HG02588 (cell line): ENCODE measurements at regions not wholly inside any gene's neighbourhood (a gene's known extent, or its start where the extent isn't known, plus 50 kb on each side); places are given as distances from the start of the nearest gene placed in this dataset.

Experiments
- ATAC-seq: cut with Tn5 transposase; IDR thresholded peaks from one replicate; pipeline ENCODE4 v1.9.1; 2021; ENCODE audit warnings: mild to moderate bottlenecking, moderate library complexity; ENCODE audit not compliant: unreplicated experiment

- ATAC-seq = no peak
Observed at GRCh38 chr5:30957591-30957990, 235.9 kb upstream of the CDH6 start.

GRCh38 chr5:30956251-30956650, 237.2 kb upstream of the CDH6 start:
- no peak for ATAC-seq

- ATAC-seq = no peak
Observed at GRCh38 chr5:30937070-30937469, 256.4 kb upstream of the CDH6 start.

- ATAC-seq = no peak
Observed at GRCh38 chr5:30933599-30933998, 259.9 kb upstream of the CDH6 start.

GRCh38 chr5:30932273-30933017, 261.0 kb upstream of the CDH6 start:
- no peak for ATAC-seq

- no peak for ATAC-seq
Observed at GRCh38 chr5:30930736-30931135, 262.8 kb upstream of the CDH6 start.

- no peak for ATAC-seq
Observed at GRCh38 chr5:30928956-30929355, 264.5 kb upstream of the CDH6 start.

GRCh38 chr5:30926218-30926617, 267.3 kb upstream of the CDH6 start:
- no peak for ATAC-seq

- no peak for ATAC-seq
Observed at GRCh38 chr5:30921388-30921787, 272.1 kb upstream of the CDH6 start.

- no peak for ATAC-seq
Observed at GRCh38 chr5:30918171-30918570, 275.3 kb upstream of the CDH6 start.

- ATAC-seq = no peak
Observed at GRCh38 chr5:30908356-30908755, 285.1 kb upstream of the CDH6 start.

GRCh38 chr5:30900367-30900766, 293.1 kb upstream of the CDH6 start:
- no peak for ATAC-seq

GRCh38 chr5:30894811-30895210, 298.7 kb upstream of the CDH6 start:
- no peak for ATAC-seq

GRCh38 chr5:30891660-30892059, 301.8 kb upstream of the CDH6 start:
- no peak for ATAC-seq

GRCh38 chr5:30890377-30890776, 303.1 kb upstream of the CDH6 start:
- no peak for ATAC-seq

- ATAC-seq = no peak
Observed at GRCh38 chr5:30880514-30880913, 313.0 kb upstream of the CDH6 start.

- ATAC-seq = no peak
Observed at GRCh38 chr5:30879887-30880286, 313.6 kb upstream of the CDH6 start.

- ATAC-seq = no peak
Observed at GRCh38 chr5:30878746-30879145, 314.7 kb upstream of the CDH6 start.

- ATAC-seq = no peak
Observed at GRCh38 chr5:30878296-30878695, 315.2 kb upstream of the CDH6 start.

GRCh38 chr5:30874241-30875034, 319.0 kb upstream of the CDH6 start:
- no peak for ATAC-seq

GRCh38 chr5:30871196-30871595, 322.3 kb upstream of the CDH6 start:
- no peak for ATAC-seq

- ATAC-seq = no peak
Observed at GRCh38 chr5:30867711-30868110, 325.8 kb upstream of the CDH6 start.
